GM12875 (cell line): ENCODE measurements at regions not wholly inside any gene's neighbourhood (a gene's known extent, or its start where the extent isn't known, plus 50 kb on each side); places are given as distances from the start of the nearest gene placed in this dataset.
"Not testable (repeated sequence)": the region's sequence is repeated elsewhere in the genome, so short reads cannot be mapped to it uniquely, and the experiment has no call there.

Experiments used
- H3K4me3 ChIP-seq: one replicate; pipeline ENCODE4 v1.5.1; 2011; ENCODE audit warnings: low read depth, low read length, control low read depth
- TF ChIP-seq, protein P1 (sequence below): IDR thresholded peaks from 2 replicates; pipeline ENCODE4 v1.5.1; 2011; ENCODE audit warnings: low read depth, mild to moderate bottlenecking, control low read depth, inconsistent platforms, low read length, moderate library complexity, borderline replicate concordance; ENCODE audit not compliant: insufficient read depth

DNA sequence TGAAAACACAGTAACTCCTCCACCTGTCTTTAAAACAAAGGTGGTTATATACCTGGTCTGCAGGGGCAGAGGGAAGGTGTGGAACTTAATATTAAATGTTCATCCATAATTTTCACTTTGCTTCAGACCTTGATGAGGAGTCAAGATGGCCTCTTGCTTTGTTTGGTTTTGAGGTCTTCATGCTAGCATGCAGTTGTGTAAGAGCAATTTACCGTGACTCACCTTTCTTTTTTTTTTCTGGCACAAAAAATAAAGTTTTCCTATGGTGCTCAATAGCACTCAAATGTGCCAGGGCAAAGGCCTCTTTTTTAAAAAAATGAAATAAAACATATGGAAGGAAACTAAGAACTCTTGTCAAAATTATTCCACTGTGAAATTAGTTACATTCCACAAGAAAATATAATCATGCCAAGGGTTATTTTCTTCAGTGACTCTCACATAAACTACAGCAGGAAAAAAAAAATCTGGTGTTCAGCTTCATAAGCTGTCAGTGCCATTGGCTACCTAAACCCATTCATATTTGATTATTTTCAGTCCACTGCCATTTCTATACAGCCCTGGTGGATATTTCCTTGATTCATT lies 128.2 kb downstream of the SLC7A11 start:
- H3K4me3 ChIP-seq, result no peak overlapping the region
- TF ChIP-seq, protein P1, sequence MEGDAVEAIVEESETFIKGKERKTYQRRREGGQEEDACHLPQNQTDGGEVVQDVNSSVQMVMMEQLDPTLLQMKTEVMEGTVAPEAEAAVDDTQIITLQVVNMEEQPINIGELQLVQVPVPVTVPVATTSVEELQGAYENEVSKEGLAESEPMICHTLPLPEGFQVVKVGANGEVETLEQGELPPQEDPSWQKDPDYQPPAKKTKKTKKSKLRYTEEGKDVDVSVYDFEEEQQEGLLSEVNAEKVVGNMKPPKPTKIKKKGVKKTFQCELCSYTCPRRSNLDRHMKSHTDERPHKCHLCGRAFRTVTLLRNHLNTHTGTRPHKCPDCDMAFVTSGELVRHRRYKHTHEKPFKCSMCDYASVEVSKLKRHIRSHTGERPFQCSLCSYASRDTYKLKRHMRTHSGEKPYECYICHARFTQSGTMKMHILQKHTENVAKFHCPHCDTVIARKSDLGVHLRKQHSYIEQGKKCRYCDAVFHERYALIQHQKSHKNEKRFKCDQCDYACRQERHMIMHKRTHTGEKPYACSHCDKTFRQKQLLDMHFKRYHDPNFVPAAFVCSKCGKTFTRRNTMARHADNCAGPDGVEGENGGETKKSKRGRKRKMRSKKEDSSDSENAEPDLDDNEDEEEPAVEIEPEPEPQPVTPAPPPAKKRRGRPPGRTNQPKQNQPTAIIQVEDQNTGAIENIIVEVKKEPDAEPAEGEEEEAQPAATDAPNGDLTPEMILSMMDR, result no peak

DNA sequence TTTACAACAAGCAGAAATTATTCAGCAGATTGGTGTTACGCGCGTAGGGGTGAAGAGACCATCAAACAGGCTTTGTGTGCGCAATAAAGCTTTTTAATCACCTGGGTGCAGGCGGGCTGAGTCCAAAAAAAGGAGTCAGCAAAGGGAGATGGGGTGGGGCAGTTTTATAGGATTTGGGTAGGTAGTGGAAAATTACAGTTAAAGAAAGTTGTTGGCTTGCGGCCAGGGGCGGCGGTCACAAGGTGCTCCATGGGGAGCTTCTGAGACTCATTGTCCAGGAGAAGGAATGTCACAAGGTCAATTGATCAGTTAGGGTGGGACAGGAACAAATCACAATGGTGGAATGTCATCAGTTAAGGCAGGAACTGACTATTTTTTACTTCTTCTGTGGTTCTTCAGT lies 129.3 kb downstream of the SLC7A11 start:
- H3K4me3 ChIP-seq, result not testable (repeated sequence)

DNA sequence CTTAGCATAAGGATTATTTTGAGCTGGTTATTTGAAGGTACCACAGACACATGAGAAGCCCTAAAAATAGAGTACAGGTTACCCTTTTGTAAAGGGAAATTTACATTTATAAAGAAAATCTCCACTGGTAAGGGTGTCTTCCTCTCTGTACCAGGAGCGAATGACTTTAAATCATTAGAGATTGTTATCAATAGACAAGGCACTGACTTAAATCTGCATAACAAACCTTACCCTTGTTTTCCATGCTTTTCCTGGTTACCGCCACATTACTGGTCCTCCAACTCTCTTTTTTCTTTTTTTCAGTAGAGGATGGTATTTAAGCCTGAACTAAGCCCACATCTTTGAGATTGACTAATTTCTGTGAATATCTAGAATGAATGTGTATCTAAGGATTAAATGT lies 129.8 kb downstream of the SLC7A11 start:
- no peak overlapping the region for H3K4me3 ChIP-seq
- TF ChIP-seq, protein P1, result no peak

DNA sequence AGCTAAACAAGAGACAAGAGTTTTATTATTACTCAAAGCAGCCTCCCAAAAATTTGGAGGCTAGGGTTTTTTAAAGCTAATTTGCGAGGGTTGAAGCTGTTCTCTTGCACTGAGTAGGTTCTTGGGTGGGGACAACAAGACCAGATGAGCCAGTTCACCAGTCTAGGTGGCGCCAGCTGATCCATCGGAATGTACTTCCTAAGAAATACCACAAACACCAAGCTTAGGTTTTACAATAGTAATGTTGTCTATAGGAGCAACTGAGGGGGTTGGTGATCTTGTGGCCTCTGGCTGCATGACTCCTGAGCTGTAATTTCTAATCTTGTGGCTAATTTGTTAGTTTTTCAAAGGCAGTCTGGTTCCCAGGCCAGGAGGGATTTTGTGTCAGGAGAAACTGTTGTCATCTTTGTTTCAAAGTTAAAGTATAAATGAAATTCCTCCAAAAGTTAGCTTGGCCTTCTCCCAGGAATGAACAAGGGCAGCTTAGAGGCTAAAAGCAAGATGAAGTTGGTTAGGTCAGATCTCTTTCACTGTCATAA lies 130.6 kb downstream of the SLC7A11 start:
- no peak overlapping the region for H3K4me3 ChIP-seq
- TF ChIP-seq, protein P1, result no peak

DNA sequence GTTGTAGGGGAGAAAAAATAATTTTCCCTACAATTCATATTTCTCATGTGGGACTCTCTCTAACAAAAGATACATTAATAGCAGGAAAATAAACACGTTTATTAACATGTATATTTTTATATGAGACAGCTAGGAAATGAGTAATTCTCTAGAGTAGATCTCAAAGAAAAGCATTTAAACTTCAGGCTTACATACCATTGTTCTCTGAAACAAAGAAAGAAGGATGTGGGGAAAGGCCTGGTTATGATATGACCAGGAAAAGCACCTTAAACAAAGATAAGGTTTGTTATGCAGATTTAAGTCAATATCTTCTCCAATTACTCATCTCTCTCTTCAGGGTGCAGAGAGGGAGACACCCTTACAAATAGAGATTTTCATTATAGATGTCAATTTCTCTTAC lies 131.3 kb downstream of the SLC7A11 start:
- TF ChIP-seq, protein P1, result no peak
- no peak overlapping the region for H3K4me3 ChIP-seq

DNA sequence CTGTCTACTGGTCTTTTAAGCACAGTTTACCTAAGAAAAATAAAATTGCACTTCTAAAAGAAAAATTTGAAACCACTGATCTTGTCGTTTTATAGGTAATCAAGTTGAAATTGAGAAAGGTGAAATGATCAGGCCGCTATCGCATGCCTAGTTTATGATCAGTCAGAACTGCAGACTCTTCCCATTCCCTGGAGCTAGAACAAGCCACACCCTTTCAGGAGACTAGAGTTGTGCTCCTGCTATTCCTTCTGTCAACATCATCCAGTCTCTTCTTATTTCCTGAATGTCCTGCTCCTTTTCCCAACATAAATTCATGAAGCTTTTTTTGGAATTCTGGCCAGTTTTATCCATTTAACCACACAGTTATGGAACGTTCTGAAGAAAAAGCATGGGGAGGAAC lies 135.1 kb downstream of the SLC7A11 start:
- H3K4me3 ChIP-seq, result no peak overlapping the region
- TF ChIP-seq, protein P1, result no peak

DNA sequence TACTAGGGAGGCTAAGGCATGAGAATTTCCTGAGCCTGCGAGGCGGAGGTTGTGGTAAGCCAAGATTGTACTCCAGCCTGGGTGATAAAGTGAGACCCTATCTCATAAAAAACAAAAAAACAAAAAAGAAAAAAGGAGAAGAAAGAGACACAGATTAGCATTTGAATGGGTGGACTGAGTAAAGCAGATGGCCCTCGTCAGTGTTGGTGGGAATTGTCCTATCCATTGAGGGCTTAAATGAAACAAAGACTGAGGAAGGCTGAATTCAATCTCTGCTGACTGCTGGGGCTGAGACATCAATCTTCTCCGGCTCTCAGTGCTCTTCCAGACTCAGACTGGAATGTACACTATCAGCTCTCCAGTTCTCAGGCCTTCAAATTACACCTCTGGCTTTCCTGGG lies 136.8 kb downstream of the SLC7A11 start:
- no peak overlapping the region for H3K4me3 ChIP-seq
- TF ChIP-seq, protein P1, result no peak
